Cerebellar cortex (tissue), 1 donor: ENCODE measurements at regions not wholly inside any gene's neighbourhood (a gene's known extent, or its start where the extent isn't known, plus 50 kb on each side); places are given as distances from the start of the nearest gene placed in this dataset.

ENCODE experiments used
- DNase-seq: peaks from one replicate; pipeline ENCODE4 v3.0.0-alpha.2; 2015; ENCODE audit warnings: low spot score

DNA sequence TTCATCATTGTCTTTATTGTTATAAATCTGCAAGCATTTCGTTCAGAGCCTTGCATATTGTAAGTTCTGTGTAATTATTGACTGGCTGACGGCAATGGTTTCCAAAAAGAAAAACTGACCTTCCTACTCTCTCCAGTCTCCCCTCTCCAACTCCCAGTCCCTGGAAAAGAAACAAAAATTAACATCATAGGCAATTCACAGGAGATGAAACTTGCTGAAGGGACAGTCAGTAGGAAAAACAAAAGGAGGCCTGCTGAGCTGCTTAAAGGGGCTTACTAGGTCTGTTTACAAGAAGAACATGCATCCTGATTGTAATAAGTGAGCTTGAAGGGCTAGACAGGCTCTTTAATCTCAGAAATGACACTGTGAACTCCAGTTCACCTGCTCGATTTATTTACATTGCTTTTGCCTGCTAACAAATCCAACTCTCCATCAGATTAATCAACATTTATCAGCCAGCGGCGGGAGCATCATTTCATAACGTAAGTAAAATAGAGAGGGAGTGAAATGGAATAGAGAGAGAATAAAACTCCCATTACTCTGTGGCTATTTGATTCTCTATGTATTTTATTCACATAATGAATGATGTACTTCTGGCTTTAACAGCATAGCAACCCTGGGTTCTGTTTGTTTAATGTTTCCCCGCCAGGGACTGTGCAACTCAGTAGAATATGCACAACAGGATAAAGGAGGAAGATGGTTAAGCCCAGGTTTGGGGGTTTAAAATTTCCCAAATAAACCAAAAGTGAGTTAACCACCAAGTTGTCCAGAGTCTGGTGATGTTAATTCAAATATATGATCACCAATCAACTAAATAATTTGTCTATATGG lies 256.7 kb upstream of the SETBP1 start:
- no peak for DNase-seq

GRCh38 chr18:44424645-44425035 lies 256.0 kb upstream of the SETBP1 start:
- DNase-seq, result no peak

- DNase-seq, result no peak
These were observed 255.5 kb upstream of the SETBP1 start for GRCh38 chr18:44425161-44425560.

GRCh38 chr18:44437603-44438002 lies 243.1 kb upstream of the SETBP1 start:
- no peak for DNase-seq

DNA sequence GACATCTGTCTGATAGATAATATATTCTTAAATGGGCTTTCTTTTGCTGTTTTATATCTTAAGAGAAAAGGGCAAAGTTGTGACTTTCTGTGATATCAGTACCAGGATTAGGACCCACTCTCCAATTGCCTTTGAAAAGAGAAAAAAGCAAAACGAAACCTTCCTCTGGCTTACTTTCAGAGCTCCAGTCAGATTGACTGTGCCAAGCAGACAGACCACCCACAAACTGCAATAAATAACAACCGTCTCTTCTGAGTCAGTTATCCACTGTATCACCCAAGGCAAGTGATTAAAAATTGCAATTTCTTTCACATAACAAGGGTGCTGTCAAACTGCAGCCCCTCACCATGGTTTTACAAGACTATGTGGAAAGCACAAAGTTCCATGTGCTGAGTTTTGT lies 230.5 kb upstream of the SETBP1 start:
- no peak for DNase-seq

DNA sequence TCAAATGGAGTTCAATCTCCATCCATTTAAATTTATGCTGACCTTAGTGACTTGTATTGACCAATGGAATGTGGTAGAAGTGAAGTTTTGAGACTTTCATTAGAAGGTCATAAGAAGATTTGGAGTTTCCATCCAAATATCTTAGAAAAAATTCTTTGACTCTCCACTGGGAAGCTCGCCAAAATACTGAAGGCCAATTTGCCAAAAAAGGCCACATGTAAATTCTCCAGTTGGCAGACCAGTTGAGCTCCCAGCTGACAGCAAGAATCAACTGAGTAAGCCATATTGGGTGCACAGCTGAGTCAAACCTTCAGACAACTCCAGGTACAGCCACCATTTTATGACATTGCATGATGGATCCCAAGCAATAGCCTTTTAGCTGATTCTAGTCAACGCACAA lies 228.3 kb upstream of the SETBP1 start:
- no peak for DNase-seq

GRCh38 chr18:44453505-44453904 lies 227.2 kb upstream of the SETBP1 start:
- no peak for DNase-seq

DNA sequence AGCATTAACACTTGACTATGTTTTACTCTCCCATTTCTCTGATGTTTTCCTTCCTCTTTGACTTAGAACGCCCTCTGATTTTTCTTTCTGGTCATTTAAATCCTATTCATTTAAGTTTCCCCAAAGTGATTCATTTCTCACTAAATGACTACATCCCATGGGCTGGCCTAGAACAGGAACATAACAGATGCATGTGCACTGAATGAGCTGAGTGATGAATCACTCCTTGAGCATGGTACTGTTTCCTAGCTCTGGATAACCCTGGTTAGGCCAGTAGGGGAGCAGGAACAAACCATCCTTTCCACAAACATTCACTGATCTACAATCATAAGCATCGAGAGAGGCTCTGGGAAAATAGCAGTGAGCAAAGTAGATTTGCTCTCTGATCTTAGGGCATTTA lies 221.9 kb upstream of the SETBP1 start:
- no peak for DNase-seq

DNA sequence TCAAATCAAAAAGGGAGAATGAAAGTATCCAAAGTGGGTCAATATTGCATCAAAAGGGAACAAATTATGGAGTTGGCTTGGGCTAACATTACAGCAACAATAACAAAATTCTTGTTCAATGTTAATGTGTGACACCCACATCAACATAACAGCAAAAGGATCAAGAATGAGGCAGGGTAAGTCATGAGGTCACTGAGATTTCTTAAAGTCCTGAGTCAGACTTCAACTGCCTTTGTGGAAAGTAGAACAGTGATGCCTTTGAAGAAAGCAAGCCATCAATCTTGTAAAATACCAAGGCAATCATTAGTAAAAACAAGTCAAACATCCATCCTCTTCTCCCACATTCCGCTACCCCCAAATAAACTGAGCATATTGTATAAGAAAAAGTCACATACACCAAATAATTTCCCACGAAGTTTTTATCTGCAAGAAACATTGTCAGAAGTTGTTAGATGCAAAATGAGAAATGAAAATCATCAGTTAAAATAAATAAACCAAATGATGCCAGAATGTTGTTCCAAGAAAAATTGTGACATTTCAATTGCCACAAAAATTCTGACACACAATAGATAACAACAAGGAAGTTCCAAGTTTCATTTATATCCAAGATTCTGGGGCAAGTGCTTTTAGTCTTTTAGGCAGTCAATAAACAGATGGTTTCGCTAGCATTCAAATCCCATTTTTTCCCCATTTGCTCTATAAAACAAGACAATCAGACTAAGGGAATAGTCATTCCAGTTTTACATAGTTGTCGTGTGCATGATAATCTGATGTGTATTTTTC lies 216.1 kb upstream of the SETBP1 start:
- no peak for DNase-seq

DNA sequence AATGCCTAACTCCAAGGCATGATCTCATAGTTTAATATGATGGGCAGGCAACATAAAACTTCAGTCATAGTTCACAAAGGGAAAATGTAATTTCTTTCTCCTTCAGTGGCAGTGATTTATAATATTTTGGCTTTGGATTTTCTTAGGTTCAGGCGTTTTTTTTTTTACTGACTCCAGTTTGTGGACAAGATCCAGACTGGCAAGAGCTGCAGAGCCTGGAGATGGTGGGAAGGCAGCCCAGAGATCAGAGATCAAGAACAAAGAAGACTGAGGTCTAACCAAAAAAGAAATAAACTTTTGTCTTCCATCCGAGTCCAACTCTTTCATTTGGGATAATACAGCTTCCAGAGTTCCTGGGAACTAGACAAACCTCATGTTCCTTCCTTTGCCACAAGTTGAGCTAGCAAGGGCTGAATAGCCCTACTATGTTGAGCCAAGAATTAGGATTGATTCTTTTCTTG lies 215.3 kb upstream of the SETBP1 start:
- DNase-seq, result no peak

- no peak for DNase-seq
These were observed 213.7 kb upstream of the SETBP1 start for GRCh38 chr18:44466997-44467396.

GRCh38 chr18:44467718-44468117 lies 213.0 kb upstream of the SETBP1 start:
- no peak for DNase-seq

GRCh38 chr18:44473394-44474066 lies 207.2 kb upstream of the SETBP1 start:
- DNase-seq, result no peak

GRCh38 chr18:44474067-44474411 lies 206.6 kb upstream of the SETBP1 start:
- no peak for DNase-seq

- DNase-seq, result no peak
These were observed 206.1 kb upstream of the SETBP1 start for GRCh38 chr18:44474591-44474990.

GRCh38 chr18:44482761-44483160 lies 197.9 kb upstream of the SETBP1 start:
- DNase-seq, result no peak

DNA sequence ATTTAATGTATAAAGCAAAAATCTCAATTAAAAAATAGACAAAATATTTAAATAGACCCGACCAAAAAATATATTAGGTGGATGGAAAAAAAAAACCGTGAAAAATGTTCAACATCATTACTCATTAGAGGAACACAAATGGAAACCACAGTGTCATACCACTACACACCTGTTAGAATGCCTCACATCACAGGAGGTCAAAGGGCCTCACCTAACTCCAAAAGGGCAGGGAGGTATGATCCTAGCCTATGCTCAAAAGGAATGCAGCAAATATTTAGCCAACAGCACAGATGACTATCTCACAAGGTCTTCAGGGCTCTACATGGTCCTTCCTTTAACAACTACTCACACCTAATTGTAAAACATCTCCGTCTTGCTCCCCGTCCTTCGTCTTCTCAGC lies 185.5 kb upstream of the SETBP1 start:
- no peak for DNase-seq

GRCh38 chr18:44497311-44497710 lies 183.4 kb upstream of the SETBP1 start:
- DNase-seq, result no peak

DNA sequence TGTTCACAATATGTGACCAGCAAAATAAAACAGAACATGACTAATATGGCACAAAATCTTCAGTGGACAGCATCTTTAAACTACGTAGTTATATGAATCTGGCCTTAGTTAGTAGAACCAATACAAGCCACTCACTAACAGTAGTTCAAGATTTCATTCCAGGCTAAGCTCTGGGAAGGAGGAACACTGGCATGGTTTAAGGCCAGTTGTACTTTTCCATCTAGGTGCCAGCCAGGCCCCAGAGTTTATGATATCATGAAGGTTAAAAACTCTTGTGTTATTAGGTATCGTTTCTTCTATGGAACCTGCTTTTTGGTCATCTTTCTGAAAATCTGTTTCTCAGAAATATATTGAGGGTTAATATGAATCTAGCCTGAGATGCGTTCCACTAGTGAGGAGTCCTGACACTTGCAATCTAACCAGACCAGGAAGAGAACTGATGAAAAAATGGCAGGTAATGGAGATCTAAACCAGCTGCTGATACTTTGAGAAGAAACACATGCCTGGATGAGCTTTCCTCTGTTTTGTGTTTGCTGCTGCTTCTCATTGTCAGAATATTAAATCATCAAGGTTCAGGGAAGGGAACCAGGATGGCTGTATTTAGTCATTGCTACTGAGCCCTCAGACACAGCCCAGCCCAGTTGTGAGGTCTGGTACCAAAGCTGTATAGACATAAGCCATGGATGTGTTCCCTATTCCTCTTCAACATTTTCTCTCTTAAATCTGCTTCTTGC lies 182.8 kb upstream of the SETBP1 start:
- no peak for DNase-seq

DNA sequence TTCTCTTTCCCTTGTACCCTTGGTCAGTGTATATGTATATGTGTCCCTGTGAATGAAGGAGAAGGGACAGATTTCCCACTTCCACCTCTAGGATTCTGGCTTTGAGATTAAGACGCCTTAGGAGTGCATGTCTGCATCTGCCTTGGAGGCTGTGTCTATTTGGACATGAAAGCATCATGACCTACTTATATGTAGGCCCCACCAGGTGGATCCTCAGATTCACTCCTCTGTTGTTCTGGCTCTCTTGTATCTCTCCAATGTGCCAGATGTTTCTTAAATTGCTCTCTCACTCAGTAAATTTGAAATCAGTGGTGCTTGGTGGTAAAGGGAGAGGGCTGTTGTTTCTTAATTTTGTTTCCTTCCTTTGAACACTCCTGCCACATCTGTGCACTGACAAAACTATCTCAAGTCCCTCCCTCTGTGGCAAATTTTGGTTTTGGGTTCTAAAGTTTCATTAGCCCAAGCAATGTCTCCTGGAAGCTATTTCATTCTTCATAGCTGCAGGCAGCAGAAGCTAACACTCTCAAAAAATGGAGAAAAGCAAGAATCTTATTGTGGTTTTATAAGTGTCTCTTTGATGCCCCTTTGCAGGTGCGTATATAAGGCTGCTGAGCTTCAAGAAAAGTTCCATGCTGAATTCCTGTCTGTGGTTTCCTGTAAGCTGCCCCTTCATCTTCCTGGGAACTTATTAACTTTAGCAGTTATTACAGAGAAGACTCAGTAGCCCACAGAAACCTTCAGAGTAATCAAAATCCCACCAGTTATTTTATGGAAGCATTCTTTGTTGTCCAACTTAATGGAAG lies 179.7 kb upstream of the SETBP1 start:
- DNase-seq, result no peak

DNA sequence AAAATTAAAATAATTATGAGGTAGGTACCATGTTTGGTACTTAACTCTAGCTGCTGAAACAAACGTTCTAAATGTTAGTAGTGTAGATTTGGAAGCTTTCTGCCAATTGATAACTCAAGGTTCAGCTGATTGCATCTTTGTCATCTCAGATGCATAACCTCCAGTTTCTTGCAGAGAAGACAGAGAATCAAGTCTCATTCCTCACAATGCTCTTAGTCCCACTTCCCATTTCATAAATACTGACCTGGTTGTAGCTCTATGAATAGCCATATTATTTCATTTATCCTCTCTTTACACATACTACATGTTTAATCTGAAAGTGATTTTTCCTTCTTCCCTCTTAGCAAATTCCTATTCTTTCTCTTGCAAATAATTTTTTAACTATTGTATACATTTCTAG lies 178.5 kb upstream of the SETBP1 start:
- DNase-seq, result no peak
